ENCODE measurements at regions not wholly inside any gene's neighbourhood (a gene's known extent, or its start where the extent isn't known, plus 50 kb on each side); places are given as distances from the start of the nearest gene placed in this dataset.

DNA sequence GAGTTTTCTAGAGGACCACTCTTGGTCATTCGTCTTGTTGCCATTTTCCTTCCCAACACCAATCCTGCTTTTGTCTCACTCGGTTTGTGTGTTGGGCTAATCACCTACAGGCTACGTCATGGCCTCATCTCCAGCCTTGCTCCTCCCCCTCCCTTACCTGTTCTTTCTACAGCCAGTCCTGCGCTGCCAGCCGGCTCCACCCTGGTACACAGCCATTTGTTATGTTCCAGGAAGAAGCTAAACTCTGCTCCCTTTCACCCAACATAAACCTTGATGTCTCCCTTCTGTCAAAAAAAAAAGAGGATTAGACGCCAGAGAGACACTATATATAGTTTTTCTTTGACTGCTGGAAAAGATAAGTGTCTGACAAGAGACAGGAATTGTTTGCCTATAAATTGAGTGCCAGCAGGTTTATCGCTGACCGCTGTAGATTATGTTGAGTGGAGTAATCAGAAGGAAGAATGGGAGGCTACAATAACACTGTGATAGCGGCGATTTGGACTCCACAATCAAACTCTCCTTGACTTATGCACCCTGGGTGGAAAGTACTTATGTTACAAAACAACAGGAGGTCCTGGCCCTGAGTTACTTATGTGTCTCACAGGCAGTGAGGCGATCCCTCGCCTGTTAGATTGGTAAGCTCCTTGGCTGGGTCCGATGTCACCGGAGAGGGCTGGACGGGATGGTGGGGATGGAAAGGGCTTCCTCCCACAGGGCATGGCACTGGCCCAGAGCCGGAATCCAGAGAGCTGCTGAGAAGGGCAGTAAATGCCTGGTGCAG is 171.3 kb upstream of the BMPER start:
- no peak for TF ChIP-seq POLR2AphosphoS5 (IDR thresholded peaks at IDR 0.05; ENCODE audit: low read depth, low read length)
- no peak for TF ChIP-seq TAF1 (IDR thresholded peaks at IDR 0.05; ENCODE audit: borderline replicate concordance, insufficient read depth, low read length)
- no peak for TF ChIP-seq FOXP2 (optimal IDR thresholded peaks at IDR 0.05; ENCODE audit: borderline replicate concordance, extremely low read depth, extremely low read length, insufficient read depth)
- TF ChIP-seq REST (IDR thresholded peaks at IDR 0.05; ENCODE audit: insufficient read depth in 1 of 2, low read depth in 2 of 2, low read length in 2 of 2) = no peak
- no peak for TF ChIP-seq SIN3A (IDR thresholded peaks at IDR 0.05; ENCODE audit: borderline replicate concordance, insufficient read depth, low read length)

- TF ChIP-seq SIN3A (IDR thresholded peaks at IDR 0.05; ENCODE audit: borderline replicate concordance, insufficient read depth, low read length) (no peak), FOXP2 (optimal IDR thresholded peaks at IDR 0.05; ENCODE audit: borderline replicate concordance, extremely low read depth, extremely low read length, insufficient read depth) (no peak), REST (IDR thresholded peaks at IDR 0.05; ENCODE audit: insufficient read depth in 1 of 2, low read depth in 2 of 2, low read length in 2 of 2) (no peak), POLR2AphosphoS5 (IDR thresholded peaks at IDR 0.05; ENCODE audit: low read depth, low read length) (no peak), TAF1 (IDR thresholded peaks at IDR 0.05; ENCODE audit: borderline replicate concordance, insufficient read depth, low read length) (no peak)
These were observed 169.9 kb upstream of the BMPER start for GRCh38 chr7:33735403-33735802.

DNA sequence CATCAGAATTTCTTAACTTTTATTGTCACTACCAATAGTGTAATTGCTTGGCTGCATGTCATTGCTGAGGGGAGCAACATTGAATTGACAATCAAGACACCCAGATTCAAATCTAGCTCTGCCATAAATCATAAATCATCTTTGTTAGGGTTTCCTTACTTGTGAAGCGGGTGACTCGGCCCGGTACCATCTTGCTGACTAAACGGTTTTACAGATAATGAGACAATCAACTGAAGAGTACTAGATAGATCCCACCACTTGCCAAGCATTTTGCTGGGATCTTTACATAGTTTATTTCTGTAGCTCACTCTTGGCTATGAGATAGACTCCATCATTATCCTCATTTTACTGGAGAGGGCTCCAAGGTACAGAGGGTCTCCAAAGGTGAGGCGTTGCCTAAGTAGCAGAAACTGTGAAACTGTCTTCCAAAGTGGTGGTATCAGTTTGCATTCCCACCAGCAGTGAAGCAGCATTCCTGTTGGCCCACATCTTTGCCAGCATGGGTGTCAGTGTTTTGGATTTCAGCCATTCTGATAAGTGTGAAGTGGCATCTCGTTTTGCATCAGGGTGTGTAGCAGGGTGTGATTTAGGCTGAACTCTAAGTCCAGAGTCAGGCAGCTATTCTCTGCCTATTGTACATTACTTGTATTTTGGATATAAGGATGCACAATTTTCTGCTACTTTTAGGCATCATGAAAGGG is 168.7 kb upstream of the BMPER start:
- no peak for TF ChIP-seq POLR2AphosphoS5 (IDR thresholded peaks at IDR 0.05; ENCODE audit: low read depth, low read length)
- TF ChIP-seq SIN3A (IDR thresholded peaks at IDR 0.05; ENCODE audit: borderline replicate concordance, insufficient read depth, low read length) = no peak
- TF ChIP-seq FOXP2 (optimal IDR thresholded peaks at IDR 0.05; ENCODE audit: borderline replicate concordance, extremely low read depth, extremely low read length, insufficient read depth) = no peak
- no peak for TF ChIP-seq TAF1 (IDR thresholded peaks at IDR 0.05; ENCODE audit: borderline replicate concordance, insufficient read depth, low read length)
- no peak for TF ChIP-seq REST (IDR thresholded peaks at IDR 0.05; ENCODE audit: insufficient read depth in 1 of 2, low read depth in 2 of 2, low read length in 2 of 2)

DNA sequence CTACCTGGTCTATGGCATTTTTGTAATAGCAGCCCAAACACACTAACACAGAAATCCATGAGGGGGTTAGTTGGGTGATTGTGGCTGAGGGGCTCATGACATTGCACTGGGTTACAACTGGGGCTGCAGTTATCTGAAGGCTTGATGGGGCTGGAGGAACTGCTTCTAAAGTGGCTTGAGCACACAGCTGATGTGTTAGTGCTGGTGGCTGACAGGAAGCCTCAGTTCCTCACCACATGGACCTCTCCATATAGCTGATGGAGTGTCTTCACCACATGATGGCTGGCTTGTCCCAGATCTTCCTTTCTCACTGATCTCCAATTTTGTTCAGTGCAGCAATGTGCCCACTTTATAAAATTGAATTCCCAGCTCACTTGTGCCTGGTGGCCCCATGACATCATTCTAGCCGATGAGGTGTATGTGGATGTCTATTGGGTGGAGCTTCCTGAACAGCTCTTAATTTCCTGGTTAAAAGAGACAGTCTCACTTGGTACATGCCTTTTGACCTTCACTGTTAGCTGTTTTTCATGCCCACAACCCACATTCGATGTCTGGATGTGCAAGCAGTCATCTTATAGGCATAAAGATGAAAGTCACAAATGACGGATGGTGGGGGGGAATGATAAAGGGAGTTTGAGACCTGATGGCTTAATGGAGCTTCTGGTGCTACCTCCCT is 166.9 kb upstream of the BMPER start:
- TF ChIP-seq FOXP2 (optimal IDR thresholded peaks at IDR 0.05; ENCODE audit: borderline replicate concordance, extremely low read depth, extremely low read length, insufficient read depth) = no peak
- no peak for TF ChIP-seq SIN3A (IDR thresholded peaks at IDR 0.05; ENCODE audit: borderline replicate concordance, insufficient read depth, low read length)
- TF ChIP-seq TAF1 (IDR thresholded peaks at IDR 0.05; ENCODE audit: borderline replicate concordance, insufficient read depth, low read length) = no peak
- no peak for TF ChIP-seq REST (IDR thresholded peaks at IDR 0.05; ENCODE audit: insufficient read depth in 1 of 2, low read depth in 2 of 2, low read length in 2 of 2)
- TF ChIP-seq POLR2AphosphoS5 (IDR thresholded peaks at IDR 0.05; ENCODE audit: low read depth, low read length) = no peak

All from PFSK-1 (cell line).